LNCAP (cell line): ENCODE measurements at regions not wholly inside any gene's neighbourhood (a gene's known extent, or its start where the extent isn't known, plus 50 kb on each side); places are given as distances from the start of the nearest gene placed in this dataset.

Source experiments
- CTCF ChIP-seq: fragments of 450-650 bp; IDR thresholded peaks from 2 replicates; pipeline ENCODE4 v1.5.1; 2017; ENCODE audit warnings: mild to moderate bottlenecking

GRCh38 chr4:58205446-58206235 lies 1095.5 kb upstream of the IGFBP7 start:
- no peak for TF ChIP-seq CTCF

- no peak for TF ChIP-seq CTCF
These were observed 1082.0 kb upstream of the IGFBP7 start for GRCh38 chr4:58192217-58192616.

GRCh38 chr4:58191109-58191508 lies 1080.9 kb upstream of the IGFBP7 start:
- no peak for TF ChIP-seq CTCF

- TF ChIP-seq CTCF, result no peak
These were observed 1078.1 kb upstream of the IGFBP7 start for GRCh38 chr4:58188316-58188715.

- no peak for TF ChIP-seq CTCF
These were observed 1064.8 kb upstream of the IGFBP7 start for GRCh38 chr4:58175024-58175423.

- TF ChIP-seq CTCF, result no peak
These were observed 1056.3 kb upstream of the IGFBP7 start for GRCh38 chr4:58166490-58166889.

- no peak for TF ChIP-seq CTCF
These were observed 1053.0 kb upstream of the IGFBP7 start for GRCh38 chr4:58163156-58163555.
